Esophagus squamous epithelium (tissue), 5 donors: ENCODE measurements at regions not wholly inside any gene's neighbourhood (a gene's known extent, or its start where the extent isn't known, plus 50 kb on each side); places are given as distances from the start of the nearest gene placed in this dataset.

ENCODE experiments used
- DNase-seq: peaks from one replicate; lab custom pipeline; 2025; lab: John Stamatoyannopoulos, UW
- H3K27ac ChIP-seq, 4 donors: fragments of 200-600 bp; sonication (generic); one replicate each; pipeline ENCODE4 v1.5.1; 2016 to 2019; ENCODE audit warnings: mild to moderate bottlenecking in 1 of 4
- H3K27me3 ChIP-seq, 4 donors: fragments of 200-600 bp; sonication (generic); 1 replicate in 3 of 4; 2 replicates in 1 of 4; pipeline versions ENCODE4 v1.5.1 to v1.6.0; 2017 to 2021; ENCODE audit warnings: antibody characterized with exemption in 1 of 4
- H3K36me3 ChIP-seq, 3 donors: fragments of 200-600 bp; sonication (generic); one replicate each; pipeline ENCODE4 v1.5.1; 2016 to 2019
- H3K4me1 ChIP-seq, 3 donors: fragments of 200-600 bp; sonication (generic); one replicate each; pipeline ENCODE4 v1.5.1; 2017 to 2019
- H3K4me3 ChIP-seq, 4 donors: fragments of 200-600 bp; sonication (generic); 1 replicate in 3 of 4; 2 replicates in 1 of 4; pipeline ENCODE4 v1.5.1; 2016 to 2019; ENCODE audit warnings: mild to moderate bottlenecking in 2 of 4, moderate library complexity in 1 of 4
- H3K9me3 ChIP-seq, 3 donors: fragments of 200-600 bp; sonication (generic); one replicate each; pipeline ENCODE4 v1.5.1; 2016 to 2019
- CTCF ChIP-seq, 6 experiments: fragments of 450-650 bp in 4 of 6; fragments of 200-600 bp in 2 of 6; sonication (generic) in 2 of 6; IDR thresholded peaks; one replicate each; pipeline ENCODE4 v1.5.1; 2016 to 2019; ENCODE audit warnings: antibody characterized with exemption in 6 of 6, mild to moderate bottlenecking in 4 of 6, moderate library complexity in 4 of 6
- POLR2A ChIP-seq, 4 donors: fragments of 450-650 bp; IDR thresholded peaks; one replicate each; pipeline ENCODE4 v1.6.1; 2017; ENCODE audit warnings: antibody characterized with exemption in 4 of 4, mild to moderate bottlenecking in 4 of 4, moderate library complexity in 3 of 4
- WGBS, 2 donors: methylation state at CpG; one replicate each; pipeline ENCODE4 v1.1.5; 2018; 5-methylcytosine and 5-hydroxymethylcytosine counted together
- intact Hi-C: fragments of 100-400 bp; cut with DNase I; formaldehyde crosslinking; loops from one replicate; pipeline ENCODE4 v1.15.0; 2022
- donor health status: DM: yes; HTN: yes; CAD: no.

GRCh38 chr2:104690255-104690984 is 163.5 kb upstream of the POU3F3 start:
- no peak for TF ChIP-seq CTCF (IDR thresholded peaks at IDR 0.05)
- TF ChIP-seq POLR2A (IDR thresholded peaks at IDR 0.05): no peak
- DNase-seq: no peak
- WGBS, 2 donors: 38 to 45% methylated on average over 7 of the region's 7 CpGs

DNA sequence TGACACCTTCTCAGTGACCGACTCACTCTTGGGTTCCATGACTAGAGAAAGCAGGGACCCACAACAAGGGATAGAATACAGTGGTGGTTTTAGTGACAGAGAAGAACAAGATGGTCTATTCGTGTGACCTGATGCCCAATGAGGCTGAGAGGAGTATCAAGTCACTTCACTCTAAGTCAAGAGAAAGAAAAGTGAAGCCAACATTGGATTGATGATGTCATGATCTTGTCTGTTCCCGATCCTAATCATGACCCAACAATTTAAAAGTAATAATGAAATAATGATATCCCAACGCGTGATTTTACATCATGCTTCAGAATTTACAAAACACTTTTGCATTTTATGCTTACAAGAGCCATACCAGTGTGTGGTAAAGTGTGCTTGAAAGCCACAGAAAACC is 155.6 kb upstream of the POU3F3 start:
- intact Hi-C loops: no loop called here
- Histone ChIP-seq H3K4me1 (no peaks in the 10 kb centered on the region), H3K27ac (no peak overlapping the region), H3K27me3 (no peaks in the 10 kb centered on the region), H3K4me3 (no peak overlapping the region), H3K36me3 (no peaks in the 10 kb centered on the region), H3K9me3 (no peaks in the 10 kb centered on the region)
- TF ChIP-seq CTCF (IDR thresholded peaks at IDR 0.05): no peak
- WGBS, 2 donors: 62% methylated on average over 5 of the region's 5 CpGs
- no peak for DNase-seq

More at GRCh38 chr2:104690255-104690984, 163.5 kb upstream of the POU3F3 start:
- H3K36me3 ChIP-seq: no peaks in the 10 kb centered on the region
- no peaks in the 10 kb centered on the region for H3K27me3 ChIP-seq
- intact Hi-C loops: no loop called here
- H3K4me3 ChIP-seq: no peak overlapping the region
- no peaks in the 10 kb centered on the region for H3K4me1 ChIP-seq
- no peaks in the 10 kb centered on the region for H3K9me3 ChIP-seq
- no peak overlapping the region for H3K27ac ChIP-seq

DNA sequence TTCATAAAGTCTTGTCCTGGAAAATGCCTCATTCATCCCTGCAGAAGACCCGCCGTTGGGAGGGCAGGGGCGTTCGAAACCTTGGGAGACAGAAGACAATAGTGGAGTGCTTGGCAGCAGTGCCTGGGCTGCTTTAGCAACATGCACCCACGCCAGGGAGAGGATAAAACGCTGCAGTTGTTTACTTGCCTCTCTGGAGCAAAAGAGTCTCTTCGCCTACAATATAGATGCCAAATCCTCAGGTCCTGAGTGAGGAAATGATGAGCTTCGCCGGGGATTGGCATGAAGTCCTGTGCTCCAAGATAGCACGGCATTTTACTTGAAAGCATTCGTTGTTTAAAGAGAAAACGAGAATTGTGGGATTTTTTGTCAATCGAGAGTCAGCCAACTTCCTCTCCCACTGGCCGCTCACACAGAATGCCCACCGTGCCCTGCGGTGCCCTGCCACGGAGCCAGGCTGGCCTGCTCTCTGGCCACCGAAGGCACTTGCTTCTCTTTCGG is 152.5 kb upstream of the POU3F3 start:
- H3K27ac ChIP-seq: no peak overlapping the region
- DNase-seq: no peak
- H3K4me3 ChIP-seq: no peak overlapping the region
- H3K27me3 ChIP-seq: no peaks in the 10 kb centered on the region
- no peaks in the 10 kb centered on the region for H3K9me3 ChIP-seq
- no peak for TF ChIP-seq CTCF (IDR thresholded peaks at IDR 0.05)
- TF ChIP-seq POLR2A (IDR thresholded peaks at IDR 0.05): no peak
- WGBS, 2 donors: 70 to 75% methylated on average over 17 to 18 of the region's 19 CpGs
- intact Hi-C loops: no loop called here
- H3K4me1 ChIP-seq: no peaks in the 10 kb centered on the region
- H3K36me3 ChIP-seq: no peaks in the 10 kb centered on the region

GRCh38 chr2:104702031-104702850 is 151.7 kb upstream of the POU3F3 start:
- no peak overlapping the region for H3K4me3 ChIP-seq
- no peaks in the 10 kb centered on the region for H3K9me3 ChIP-seq
- H3K36me3 ChIP-seq: no peaks in the 10 kb centered on the region
- DNase-seq: no peak
- H3K4me1 ChIP-seq: no peaks in the 10 kb centered on the region
- TF ChIP-seq POLR2A (IDR thresholded peaks at IDR 0.05) (no peak), CTCF (IDR thresholded peaks at IDR 0.05) (no peak)
- no peak overlapping the region for H3K27ac ChIP-seq
- no peaks in the 10 kb centered on the region for H3K27me3 ChIP-seq
- intact Hi-C loops: no loop called here
- 44 to 56% methylated on average over 10 to 11 of the region's 11 CpGs for WGBS, 2 donors

DNA sequence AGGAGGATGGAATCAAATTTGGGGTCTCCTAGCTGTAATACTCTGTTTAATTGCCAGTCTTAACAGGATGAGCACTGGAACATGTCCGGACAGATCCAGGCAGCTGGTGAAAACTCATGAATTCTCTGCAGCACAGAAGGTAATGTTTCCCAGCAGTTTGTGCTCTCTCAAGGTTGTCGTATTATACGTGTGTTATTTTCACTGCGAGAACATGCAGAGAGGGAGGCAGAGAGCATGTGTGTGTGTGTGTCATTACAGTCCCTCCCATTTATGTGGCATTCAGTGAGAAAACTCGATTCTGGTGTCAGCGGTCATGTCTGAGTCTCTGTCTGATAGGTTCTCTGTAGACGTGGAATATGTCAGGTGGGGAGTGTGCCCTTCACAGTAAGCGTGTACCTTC is 150.2 kb upstream of the POU3F3 start:
- Histone ChIP-seq H3K4me3 (no peak overlapping the region), H3K9me3 (no peaks in the 10 kb centered on the region), H3K4me1 (no peaks in the 10 kb centered on the region), H3K27ac (no peak overlapping the region), H3K27me3 (no peaks in the 10 kb centered on the region), H3K36me3 (no peaks in the 10 kb centered on the region)
- TF ChIP-seq CTCF (IDR thresholded peaks at IDR 0.05): no peak
- intact Hi-C loops: no loop called here
- DNase-seq: no peak
- WGBS, 2 donors: 52 to 67% methylated on average over 8 of the region's 8 CpGs
